HG03025 (cell line): ENCODE measurements at regions not wholly inside any gene's neighbourhood (a gene's known extent, or its start where the extent isn't known, plus 50 kb on each side); places are given as distances from the start of the nearest gene placed in this dataset.
A peak's percentile ranks its signal among the peaks of the same experiment; 100 is the strongest.
"Not testable (repeated sequence)": the region's sequence is repeated elsewhere in the genome, so short reads cannot be mapped to it uniquely, and the experiment has no call there.

Experiments used
- ATAC-seq: cut with Tn5 transposase; IDR thresholded peaks from one replicate; pipeline ENCODE4 v1.9.1; 2021; ENCODE audit warnings: mild to moderate bottlenecking, moderate library complexity; ENCODE audit not compliant: unreplicated experiment, low FRiP score

- no peak for ATAC-seq
Measured at GRCh38 chr12:89781156-89781555, 72.5 kb upstream of the ATP2B1 start.

- no peak for ATAC-seq
Measured at GRCh38 chr12:89779090-89779489, 70.5 kb upstream of the ATP2B1 start.

DNA sequence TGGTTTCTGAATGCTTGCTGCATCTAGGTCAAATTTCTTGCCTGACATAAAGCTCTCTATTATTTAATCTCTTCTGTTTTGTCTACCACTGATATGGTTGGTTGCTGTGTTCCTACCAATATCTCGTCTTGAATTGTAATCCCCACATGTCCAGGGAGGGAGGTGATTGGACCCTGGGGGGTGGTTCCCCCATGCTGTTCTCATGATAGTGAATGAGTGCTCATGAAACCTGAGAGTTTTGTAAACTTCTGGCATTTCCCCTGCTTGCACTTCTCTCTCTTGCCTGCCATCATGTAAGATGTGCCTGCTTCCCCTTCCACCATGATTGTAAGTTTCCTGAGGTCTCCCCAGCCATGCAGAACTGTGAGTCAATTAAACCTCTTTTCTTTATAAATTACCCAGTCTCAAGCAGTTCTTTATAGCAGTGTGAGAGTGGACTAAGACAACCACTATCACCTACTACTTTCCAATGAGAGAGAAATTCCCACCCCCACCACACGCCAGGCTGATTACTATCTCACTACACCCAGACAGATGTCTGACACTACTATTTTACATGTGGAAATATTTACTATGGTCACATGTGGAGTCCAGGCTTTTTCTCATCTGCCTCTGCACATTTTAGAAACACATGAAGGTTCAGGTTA, 69.2 kb upstream of the ATP2B1 start:
- no peak for ATAC-seq

DNA sequence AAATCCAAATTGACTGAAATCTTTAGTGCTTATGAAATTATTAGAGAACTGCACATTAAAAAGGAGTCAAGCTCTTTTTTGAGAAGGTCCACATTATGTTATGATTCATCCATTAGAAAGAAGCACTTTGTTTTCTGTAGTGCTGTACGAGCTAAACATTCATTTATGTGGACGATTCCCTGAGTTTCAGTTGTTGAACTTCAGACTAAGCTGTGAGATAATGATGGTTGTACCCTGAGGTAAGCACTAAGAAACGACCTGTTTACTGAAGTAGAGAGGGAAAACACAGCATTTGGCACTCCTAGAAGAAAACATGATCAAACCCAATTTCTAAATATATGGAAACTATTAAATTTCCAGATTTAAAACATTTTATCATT, 67.3 kb upstream of the ATP2B1 start:
- no peak for ATAC-seq

DNA sequence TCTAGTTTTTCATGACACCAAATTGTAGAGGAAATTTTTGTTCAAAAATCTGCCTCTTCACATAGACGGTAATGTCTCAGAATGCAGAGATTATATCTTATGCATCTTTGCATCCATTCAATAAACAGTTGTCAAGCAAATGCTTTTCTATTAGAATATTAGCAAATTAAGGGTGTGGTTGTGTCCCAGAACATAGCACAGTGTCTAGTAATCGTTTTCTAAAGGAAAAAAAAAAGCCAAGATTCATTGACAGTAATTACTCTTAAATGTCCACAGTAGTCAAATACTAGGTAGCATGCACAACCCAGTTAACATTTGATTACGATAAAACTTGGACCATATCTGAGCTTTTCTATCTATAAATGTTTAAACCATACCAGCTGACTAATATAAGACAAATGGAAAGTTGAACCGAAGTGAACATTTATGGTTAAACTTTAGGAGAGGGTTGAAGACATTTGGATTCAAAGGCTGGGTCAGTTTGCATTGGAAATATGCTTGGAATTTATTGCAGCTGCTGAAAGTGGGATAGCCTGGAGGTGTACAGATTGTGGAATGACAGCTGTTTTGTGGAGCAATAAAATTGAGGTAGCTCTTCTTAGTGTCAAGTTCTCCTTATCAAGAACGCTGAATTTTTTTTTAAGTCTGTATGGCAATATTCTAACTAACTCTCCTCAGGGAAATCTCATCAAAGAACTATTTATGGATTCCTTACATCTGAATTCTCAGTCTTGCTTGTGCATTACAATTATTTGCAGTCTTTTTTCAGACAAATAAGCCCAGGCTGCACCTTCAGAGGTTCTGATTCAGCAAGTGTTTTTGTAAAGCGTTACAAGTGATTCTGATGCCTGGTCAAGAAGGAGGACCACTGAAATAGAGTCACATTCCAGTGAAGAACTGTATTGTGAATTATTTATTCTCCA, 66.7 kb upstream of the ATP2B1 start:
- ATAC-seq = no peak

GRCh38 chr12:89774645-89775044, 66.0 kb upstream of the ATP2B1 start:
- no peak for ATAC-seq

DNA sequence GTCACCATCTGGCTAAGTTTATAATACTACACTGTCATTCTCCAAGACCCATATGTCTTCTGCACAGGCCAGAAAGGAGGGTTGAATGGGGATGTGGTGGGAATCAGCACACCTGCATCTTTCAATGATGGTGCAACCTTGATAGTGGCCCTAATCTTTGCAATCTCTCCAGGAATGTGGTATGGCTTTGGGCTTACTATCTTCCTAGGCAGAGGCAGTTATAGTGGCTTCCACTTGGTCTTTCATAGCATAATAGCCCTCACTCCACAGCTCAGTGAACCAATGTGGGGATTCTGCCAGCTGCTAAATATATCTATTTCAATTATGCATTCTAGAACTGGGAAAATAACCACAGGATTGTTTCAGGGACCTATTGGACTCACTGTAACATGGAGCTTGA, 61.8 kb upstream of the ATP2B1 start:
- no peak for ATAC-seq

DNA sequence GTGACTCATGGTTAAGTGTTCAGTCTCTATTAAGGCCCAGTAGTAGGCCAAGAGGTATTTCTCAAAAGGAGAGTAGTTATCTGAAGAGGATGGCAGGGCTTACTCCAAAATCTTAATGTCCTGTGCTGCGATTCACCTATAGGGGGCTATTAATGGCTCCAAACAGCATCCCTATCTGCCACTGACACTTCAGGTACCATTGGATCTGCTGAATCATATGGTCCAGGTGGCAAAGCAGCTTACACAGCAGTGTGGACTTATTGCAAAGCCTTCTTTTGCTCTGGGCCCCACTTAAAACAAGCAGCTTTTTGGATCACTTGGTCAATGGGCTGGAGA, 60.8 kb upstream of the ATP2B1 start:
- no peak for ATAC-seq

GRCh38 chr12:89768586-89769482, 60.2 kb upstream of the ATP2B1 start:
- ATAC-seq = no peak

DNA sequence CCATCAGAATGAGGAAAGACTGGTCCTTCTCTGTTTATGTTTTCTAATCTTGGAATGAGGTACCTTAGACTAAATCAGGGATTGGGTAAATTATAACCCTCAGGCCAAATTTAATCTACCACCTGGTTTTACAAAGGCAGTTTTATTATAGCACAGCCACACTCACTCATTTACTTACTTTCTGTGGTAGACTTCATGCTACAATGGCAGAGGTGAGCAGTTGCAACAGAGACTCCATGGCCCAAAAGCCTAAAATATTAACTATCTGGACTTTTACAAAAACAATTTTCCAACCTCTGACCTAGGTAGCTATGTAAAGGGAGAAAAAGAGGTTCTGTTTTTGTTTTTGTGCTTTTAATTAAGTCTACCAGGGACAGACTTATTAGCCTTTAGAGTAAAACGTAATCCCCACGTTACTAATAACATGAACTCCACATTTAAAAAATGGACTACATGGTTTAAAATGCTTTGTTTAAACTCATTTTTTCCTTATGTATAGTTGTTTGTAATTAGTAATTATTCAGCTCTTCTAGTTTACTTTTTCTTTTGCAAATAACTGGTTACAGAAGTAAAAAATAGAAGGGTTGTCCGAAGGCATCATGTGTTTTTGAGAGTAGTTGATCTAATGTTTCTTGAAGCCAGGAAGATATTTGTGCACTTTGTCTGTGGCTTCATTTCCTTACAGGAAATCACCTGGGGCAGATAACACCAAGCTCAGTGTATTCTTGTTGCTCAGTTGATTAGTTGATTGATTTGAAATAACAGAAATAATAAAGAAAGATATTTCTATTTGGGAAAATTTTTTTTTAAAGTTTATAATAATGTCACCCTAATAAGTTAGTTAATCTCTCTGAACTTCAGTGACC, 57.6 kb upstream of the ATP2B1 start:
- peak; percentile 80 for ATAC-seq

DNA sequence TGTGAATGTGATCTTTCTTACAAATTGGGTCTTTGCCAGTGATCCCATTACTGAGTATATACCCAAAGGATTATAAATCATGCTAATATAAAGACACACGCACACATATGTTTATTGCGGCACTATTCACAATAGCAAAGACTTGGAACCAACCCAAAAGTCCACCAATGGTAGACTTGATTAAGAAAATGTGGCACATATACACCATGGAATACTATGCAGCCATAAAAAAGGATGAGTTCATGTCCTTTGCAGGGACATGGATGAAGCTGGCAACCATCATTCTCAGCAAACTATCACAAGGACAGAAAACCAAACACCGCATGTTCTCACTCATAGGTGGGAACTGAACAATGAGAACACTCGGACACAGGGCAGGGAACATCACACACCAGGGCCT, 55.5 kb upstream of the ATP2B1 start:
- not testable (repeated sequence) for ATAC-seq

- no peak for ATAC-seq
Measured at GRCh38 chr12:89762498-89763170, 54.0 kb upstream of the ATP2B1 start.

DNA sequence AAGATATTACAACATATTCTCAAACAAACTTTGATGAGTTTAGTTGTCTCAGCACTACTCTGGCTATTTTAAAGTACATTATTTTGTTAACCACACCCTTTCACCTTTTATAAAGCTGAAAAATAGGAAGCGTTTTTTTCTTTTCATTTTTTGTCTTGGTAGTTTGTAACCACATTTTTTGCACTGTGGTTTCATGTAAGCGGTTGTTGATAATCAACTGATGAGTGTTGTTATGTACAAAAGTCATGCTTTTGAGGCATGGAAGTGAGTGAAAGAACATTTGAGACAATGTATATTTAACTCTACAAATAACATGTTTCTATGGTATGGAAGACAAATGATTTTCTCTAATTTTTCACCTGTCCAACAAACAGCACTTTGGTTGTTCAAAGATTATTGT, 52.1 kb upstream of the ATP2B1 start:
- ATAC-seq = no peak
